HG02943 (cell line): ENCODE measurements at regions not wholly inside any gene's neighbourhood (a gene's known extent, or its start where the extent isn't known, plus 50 kb on each side); places are given as distances from the start of the nearest gene placed in this dataset.
"Not testable (repeated sequence)": the region's sequence is repeated elsewhere in the genome, so short reads cannot be mapped to it uniquely, and the experiment has no call there.

Experiments used
- ATAC-seq: cut with Tn5 transposase; IDR thresholded peaks from one replicate; pipeline ENCODE4 v1.9.1; 2021; ENCODE audit warnings: mild to moderate bottlenecking, low read depth, moderate library complexity; ENCODE audit not compliant: unreplicated experiment

DNA sequence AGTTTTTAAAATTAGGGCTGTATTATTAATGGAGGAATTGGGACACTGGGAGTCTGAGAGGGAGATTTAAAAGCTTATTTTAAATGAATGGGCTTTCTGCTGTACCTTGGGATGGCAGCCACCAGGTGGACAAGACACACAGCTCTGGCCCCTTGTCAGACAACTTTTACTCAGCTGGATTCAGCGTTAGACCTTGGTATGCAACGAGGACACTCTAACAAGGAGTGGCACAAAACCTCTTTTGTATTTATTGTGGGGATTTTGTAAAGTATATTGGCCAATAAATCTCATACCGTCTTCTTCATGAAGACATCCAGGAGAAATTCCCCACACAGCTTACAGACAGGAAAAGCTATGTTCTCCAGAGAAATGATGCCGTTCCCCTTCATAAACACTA, 105.7 kb downstream of the LCA5 start:
- ATAC-seq = no peak

GRCh38 chr6:79430913-79431536, 106.2 kb downstream of the LCA5 start:
- no peak for ATAC-seq

DNA sequence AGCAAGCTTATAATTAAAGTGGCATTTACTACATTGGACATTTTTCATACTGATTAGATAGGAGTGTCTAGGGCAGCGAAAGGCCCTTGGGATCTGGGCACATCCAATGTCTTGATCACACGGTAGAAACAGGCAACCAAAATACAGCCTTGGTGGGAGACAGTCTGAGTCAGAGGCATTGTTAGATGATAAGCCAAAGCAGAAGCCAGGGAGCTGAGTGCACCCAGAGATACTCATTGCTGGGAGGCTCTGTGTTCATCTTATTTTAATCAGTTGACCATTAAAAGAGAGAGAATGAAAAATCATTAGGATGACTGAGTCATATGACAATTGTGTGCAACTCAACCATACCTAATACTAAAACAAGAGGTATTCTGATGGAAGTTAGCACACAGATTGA, 109.5 kb downstream of the LCA5 start:
- no peak for ATAC-seq

DNA sequence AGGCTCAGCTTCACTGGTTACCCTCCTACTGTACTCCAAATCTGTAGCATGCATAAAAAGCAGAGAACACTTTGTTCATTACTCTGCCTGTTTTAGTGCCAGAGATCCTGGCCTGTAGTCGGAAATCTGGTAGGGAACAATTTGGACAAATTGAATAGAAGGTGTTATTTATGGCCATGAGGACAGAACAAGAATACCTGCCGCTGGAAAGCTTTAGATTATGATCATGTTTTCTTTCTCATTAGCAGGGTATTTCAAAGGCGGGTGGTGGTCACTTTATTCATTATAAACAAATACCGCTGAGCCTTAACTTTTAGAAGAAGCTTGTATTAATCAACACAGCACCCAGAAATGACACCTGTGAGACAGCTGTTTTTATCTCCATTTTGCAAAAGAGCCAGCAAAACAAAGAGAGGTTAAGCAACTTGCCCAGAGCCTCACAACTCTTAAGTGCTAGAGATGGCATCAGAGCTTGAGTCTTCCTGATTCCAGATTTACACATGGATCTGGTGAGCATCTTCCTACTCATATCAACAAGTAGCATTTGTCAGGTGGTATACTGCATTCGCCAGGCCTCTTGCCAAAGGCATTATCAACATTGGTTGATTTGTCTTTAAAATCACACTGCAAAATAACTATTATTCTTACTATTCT, 110.5 kb downstream of the LCA5 start:
- ATAC-seq = no peak

GRCh38 chr6:79425589-79426311, 111.5 kb downstream of the LCA5 start:
- no peak for ATAC-seq

DNA sequence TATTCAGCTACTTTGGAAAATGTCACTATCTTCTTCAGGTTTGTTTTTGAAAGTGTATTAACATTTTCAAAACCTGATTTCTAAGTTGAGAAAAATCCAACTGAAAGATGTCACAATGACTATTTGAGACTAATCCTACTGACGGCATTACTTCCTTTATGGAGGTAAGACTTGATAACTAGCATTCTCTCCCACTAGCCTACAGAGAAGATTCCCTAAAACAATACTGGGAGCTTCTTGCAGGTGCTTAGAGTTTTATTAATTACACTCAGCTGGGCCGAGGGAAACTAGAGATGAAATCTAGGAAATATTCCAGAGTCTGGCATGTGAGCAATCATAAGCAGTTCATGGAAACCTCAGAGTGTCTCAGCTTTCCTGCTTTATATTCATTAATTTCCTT, 114.0 kb downstream of the LCA5 start:
- ATAC-seq = no peak

DNA sequence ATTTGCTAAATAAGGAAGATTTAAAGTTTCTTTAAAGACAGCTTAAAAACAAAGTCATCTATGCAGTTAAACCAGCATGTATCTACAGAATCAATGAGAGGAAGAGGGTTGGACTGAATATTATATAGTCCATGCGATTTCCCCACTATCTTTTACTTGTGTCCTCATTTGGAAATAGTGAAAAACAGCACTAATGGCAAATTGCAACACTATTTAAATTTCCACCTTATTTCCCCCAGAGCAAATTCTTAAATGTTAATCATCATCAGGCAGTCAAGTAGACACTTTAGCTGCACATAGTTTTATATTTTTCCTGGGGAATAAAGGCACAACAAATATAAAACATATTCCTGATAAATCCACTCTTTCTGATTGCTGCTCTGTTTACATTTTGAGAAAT, 114.6 kb downstream of the LCA5 start:
- ATAC-seq = no peak

- no peak for ATAC-seq
These were observed 115.3 kb downstream of the LCA5 start for GRCh38 chr6:79421707-79422484.

DNA sequence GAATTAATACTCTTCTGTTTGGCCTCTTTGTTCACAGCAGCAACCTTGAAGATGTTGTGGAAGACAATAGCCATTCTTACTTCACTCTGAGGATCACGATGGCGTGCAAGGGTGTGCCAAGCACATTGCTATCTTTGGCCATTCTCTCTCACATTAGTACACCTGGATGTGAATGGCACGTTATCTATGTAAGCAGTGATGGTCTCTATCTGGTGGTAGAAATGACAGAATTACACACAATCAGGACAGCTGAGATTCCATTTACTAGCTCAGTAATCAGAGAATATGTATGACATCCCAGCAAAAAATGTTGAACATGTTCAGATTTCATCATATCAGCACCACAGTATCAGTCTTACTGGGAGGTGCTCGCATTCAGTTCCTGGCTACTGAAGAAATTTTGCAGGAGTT, 116.2 kb downstream of the LCA5 start:
- no peak for ATAC-seq

DNA sequence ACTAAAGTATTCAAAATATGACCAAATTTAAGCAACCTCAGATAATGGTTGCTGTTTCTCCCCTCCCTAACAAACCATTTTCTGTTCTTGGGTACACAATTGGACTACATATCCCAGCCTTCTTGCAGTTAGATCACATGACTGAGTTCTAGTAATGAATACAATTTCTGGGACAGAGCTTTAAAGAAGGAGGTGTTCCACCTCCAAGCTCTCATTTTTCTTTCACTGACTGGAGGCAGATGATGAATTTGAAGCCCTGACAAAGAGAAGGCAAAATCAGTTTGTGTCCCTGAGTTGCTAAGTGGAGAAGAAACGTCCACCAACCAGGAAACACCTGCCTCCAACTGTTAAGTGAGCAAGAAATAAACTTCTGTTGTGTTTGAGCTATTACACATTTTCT, 117.2 kb downstream of the LCA5 start:
- no peak for ATAC-seq

DNA sequence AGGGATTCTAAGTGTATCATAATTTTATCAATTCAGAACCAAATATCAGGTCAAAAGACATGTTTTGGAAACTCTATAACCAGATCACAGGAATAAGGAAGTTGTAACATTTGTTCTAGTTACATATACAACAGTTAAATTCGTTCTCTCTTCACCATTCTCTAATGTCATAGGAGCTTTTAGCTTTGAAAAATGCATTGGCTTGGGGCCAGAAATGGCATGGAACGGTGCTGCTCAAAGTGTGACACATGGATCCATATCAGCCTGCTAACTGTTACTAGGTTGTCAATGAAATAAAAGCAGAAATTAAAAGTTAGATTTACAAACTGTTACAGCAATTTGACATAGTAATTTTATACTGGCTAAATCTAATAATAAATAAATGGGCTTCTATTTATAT, 120.3 kb downstream of the LCA5 start:
- ATAC-seq = no peak

DNA sequence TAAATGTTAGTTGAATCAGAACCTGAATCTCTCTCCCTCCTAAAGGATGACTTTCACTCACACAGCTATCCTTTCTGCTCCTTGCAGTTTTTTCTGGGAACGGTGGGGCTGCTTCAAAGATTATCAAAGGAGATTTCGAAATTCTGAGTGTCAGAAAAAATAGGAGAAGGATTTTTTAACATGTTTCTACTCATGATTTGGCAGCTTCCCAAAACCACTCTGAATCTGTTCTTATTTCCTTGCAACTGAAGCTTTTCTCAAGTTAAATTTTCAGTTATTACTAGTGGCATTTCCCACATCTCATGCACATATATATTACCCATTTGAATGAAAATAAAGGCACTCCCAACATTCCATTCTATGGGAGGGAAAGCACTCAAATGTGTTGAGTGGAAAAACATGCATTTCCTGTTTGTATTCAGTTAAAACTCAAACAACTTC, 123.6 kb downstream of the LCA5 start:
- no peak for ATAC-seq

- ATAC-seq = no peak
These were observed 126.4 kb downstream of the LCA5 start for GRCh38 chr6:79410806-79411205.

DNA sequence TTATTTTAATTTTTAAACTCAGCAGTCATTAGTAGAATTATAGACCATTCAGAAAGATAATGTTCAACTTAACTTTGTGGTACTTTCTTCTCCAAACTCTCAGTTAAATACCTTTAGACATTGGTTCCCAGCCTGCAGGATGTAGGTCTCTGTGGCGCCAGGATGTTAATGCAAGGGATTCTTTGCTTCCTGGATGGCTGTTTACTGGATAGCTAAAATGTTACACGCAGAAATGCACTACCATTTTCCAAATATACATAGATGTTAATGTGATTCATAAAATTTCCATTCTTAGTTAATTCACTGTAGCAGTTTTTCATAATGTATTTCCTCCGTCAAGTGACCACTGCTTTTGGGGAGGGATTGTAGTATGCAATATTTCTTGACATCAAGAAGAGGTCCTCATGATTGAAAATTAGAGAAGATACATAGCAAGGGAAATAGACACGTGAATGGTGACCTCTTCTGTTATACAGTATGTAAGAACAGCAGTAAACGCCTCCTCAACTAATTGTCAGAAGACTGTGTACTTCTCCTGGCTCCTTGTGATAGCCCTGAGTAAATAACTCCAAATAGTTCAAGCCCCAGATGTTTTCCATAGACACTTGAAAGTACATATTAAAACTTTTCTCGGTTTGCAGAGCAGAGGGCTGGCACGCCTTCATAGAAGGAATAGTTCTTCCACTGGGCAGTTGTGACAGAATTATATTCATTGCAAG, 128.8 kb downstream of the LCA5 start:
- ATAC-seq = no peak

- no peak for ATAC-seq
These were observed 132.6 kb downstream of the LCA5 start for GRCh38 chr6:79404677-79405076.

DNA sequence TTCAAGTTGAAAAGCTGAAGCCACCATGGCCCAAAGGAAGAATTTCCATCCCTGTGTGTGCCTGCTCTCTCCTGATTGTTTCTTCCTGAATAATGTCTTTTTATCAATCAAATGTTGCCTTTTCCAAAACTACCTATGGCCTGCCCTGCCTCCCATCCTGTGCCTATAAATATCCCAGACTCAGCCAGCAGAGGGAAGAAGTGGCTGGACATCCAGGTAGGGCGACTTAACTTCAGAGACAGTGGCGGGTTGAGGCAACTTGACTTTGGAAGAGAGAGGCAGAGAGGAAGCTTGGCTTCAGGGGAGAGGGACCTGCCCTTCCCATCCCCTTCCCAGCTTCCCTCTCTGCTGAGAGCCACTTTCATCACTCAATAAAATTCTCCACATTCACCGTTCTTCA, 133.0 kb downstream of the LCA5 start:
- no peak for ATAC-seq

- no peak for ATAC-seq
These were observed 133.7 kb downstream of the LCA5 start for GRCh38 chr6:79403563-79403962.

DNA sequence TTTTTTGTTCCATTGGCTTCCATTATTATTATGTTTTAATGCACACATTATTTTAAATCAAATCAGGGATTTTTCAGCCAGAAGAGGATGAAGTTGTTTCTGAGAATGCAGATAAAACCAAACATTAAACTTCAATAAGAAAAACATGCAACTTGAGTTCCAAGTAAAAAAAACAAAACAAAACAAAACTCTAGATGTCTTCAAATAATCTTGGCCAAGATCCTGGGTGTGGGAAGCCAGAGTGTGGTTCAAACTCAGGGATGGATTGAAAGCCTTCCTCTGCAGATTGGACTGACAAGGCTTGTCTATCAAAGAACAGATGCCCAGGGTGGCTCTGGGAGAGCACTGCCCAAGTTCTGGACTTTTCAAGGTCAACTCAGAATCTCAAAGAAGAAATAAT, 134.1 kb downstream of the LCA5 start:
- no peak for ATAC-seq

DNA sequence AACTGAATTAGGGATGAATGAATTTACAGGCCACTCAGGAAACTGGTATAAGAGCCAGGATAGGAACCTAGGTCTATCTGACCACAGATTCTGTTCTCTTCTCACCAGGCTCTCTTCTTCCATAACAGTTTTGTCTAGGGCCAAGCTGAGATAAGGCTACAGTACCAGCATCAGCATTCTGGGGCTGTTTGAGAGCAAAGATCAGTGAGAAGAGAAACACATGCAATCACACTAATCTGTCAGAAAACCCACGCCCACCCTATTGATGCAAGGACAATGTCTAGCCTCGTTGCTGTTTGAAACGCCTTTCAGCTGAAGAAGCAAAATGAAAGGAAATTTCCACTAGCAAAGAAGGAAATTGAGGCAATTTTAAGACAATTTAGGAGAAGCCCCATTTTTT, 137.7 kb downstream of the LCA5 start:
- ATAC-seq = no peak

GRCh38 chr6:79398617-79399016, 138.6 kb downstream of the LCA5 start:
- ATAC-seq = not testable (repeated sequence)
